H9 (cell line): ENCODE measurements at regions not wholly inside any gene's neighbourhood (a gene's known extent, or its start where the extent isn't known, plus 50 kb on each side); places are given as distances from the start of the nearest gene placed in this dataset.

Experiments
- DNase-seq: peaks from one replicate; pipeline ENCODE4 v3.0.0-alpha.2; 2017
- H2AFZ ChIP-seq: one replicate; pipeline ENCODE4 v1.6.1; 2013; ENCODE audit warnings: mild to moderate bottlenecking, low read length, control low read depth, moderate library complexity
- H2AK5ac ChIP-seq: 2 replicates; pipeline ENCODE4 v1.6.1; 2013; ENCODE audit warnings: low read length, control low read depth, mixed read lengths; ENCODE audit not compliant: insufficient read length
- H2BK120ac ChIP-seq: one replicate; pipeline ENCODE4 v1.6.1; 2013; ENCODE audit warnings: low read depth, mild to moderate bottlenecking, low read length, control low read depth, inconsistent platforms; ENCODE audit not compliant: poor library complexity, severe bottlenecking
- H2BK12ac ChIP-seq: 2 replicates; pipeline ENCODE4 v1.6.1; 2013; ENCODE audit warnings: low read length, control low read depth, mixed read lengths, low read depth; ENCODE audit not compliant: insufficient read length
- H2BK15ac ChIP-seq: 2 replicates; pipeline ENCODE4 v1.6.1; 2013; ENCODE audit warnings: low read depth, low read length, control low read depth
- H2BK20ac ChIP-seq: one replicate; pipeline ENCODE4 v1.6.1; 2013; ENCODE audit warnings: low read depth, mild to moderate bottlenecking, low read length, control low read depth, inconsistent platforms; ENCODE audit not compliant: poor library complexity, severe bottlenecking
- H2BK5ac ChIP-seq: 2 replicates; pipeline ENCODE4 v1.6.1; 2013; ENCODE audit warnings: low read length, control low read depth, mixed read lengths; ENCODE audit not compliant: insufficient read length
- H3K14ac ChIP-seq: 2 replicates; pipeline ENCODE4 v1.6.1; 2013; ENCODE audit warnings: low read length, control low read depth; ENCODE audit not compliant: insufficient read depth
- H3K18ac ChIP-seq: 2 replicates; pipeline ENCODE4 v1.6.1; 2013; ENCODE audit warnings: low read depth, mild to moderate bottlenecking, mixed read lengths, low read length, control low read depth; ENCODE audit not compliant: insufficient read length
- H3K23ac ChIP-seq: 2 replicates; pipeline ENCODE4 v1.6.1; 2013; ENCODE audit warnings: low read length, control low read depth, mixed read lengths, low read depth; ENCODE audit not compliant: insufficient read length
- H3K23me2 ChIP-seq: 2 replicates; pipeline ENCODE4 v1.6.1; 2013; ENCODE audit warnings: low read depth, mild to moderate bottlenecking, mixed read lengths, low read length, control low read depth; ENCODE audit not compliant: insufficient read length, poor library complexity, severe bottlenecking
- H3K27ac ChIP-seq: 2 replicates; pipeline ENCODE4 v1.5.1; 2013; ENCODE audit warnings: low read length, control low read depth, mixed read lengths, low read depth; ENCODE audit not compliant: insufficient read length
- H3K27me3 ChIP-seq: 2 replicates; pipeline ENCODE4 v1.6.1; 2013; ENCODE audit warnings: low read length, control low read depth, inconsistent platforms; ENCODE audit not compliant: insufficient read depth
- H3K4ac ChIP-seq: 2 replicates; pipeline ENCODE4 v1.6.1; 2013; ENCODE audit warnings: low read depth, mild to moderate bottlenecking, control low read depth, inconsistent platforms, low read length, moderate library complexity
- H3K4me1 ChIP-seq: 2 replicates; pipeline ENCODE4 v1.6.1; 2013; ENCODE audit warnings: low read length, control low read depth, inconsistent platforms; ENCODE audit not compliant: insufficient read depth
- H3K4me2 ChIP-seq: 2 replicates; pipeline ENCODE4 v1.6.1; 2013; ENCODE audit warnings: low read length, control low read depth, mixed read lengths; ENCODE audit not compliant: insufficient read length, insufficient read depth
- H3K56ac ChIP-seq: 2 replicates; pipeline ENCODE4 v1.6.1; 2013; ENCODE audit warnings: low read depth, mild to moderate bottlenecking, mixed read lengths, low read length, control low read depth; ENCODE audit not compliant: insufficient read length
- H3K79me1 ChIP-seq: 2 replicates; pipeline ENCODE4 v1.6.1; 2013; ENCODE audit warnings: low read depth, mild to moderate bottlenecking, moderate library complexity, low read length, control low read depth, inconsistent platforms; ENCODE audit not compliant: insufficient read depth, poor library complexity, severe bottlenecking
- H3K79me2 ChIP-seq: 2 replicates; pipeline ENCODE4 v1.6.1; 2013; ENCODE audit warnings: low read length, control low read depth, inconsistent platforms; ENCODE audit not compliant: insufficient read depth
- H3K9ac ChIP-seq: 2 replicates; pipeline ENCODE4 v1.6.1; 2013; ENCODE audit warnings: low read length, control low read depth, mixed read lengths; ENCODE audit not compliant: insufficient read length; ENCODE audit errors: extremely low read depth
- H3K9me3 ChIP-seq: one replicate; pipeline ENCODE4 v1.6.1; 2013; ENCODE audit warnings: low read depth, low read length, inconsistent platforms; ENCODE audit not compliant: control insufficient read depth
- H3T11ph ChIP-seq: one replicate; pipeline ENCODE4 v1.6.1; 2013; ENCODE audit warnings: mild to moderate bottlenecking, low read length, control low read depth, inconsistent platforms
- H4K20me1 ChIP-seq: one replicate; pipeline ENCODE4 v1.6.1; 2013; ENCODE audit not compliant: control insufficient read depth, insufficient read length, insufficient read depth
- H4K5ac ChIP-seq: 2 replicates; pipeline ENCODE4 v1.6.1; 2013; ENCODE audit warnings: low read depth, mild to moderate bottlenecking, mixed read lengths, low read length, control low read depth; ENCODE audit not compliant: insufficient read length
- H4K8ac ChIP-seq: replicated peaks from 2 replicates; pipeline ENCODE4 v1.6.1; 2013; ENCODE audit warnings: low read length, control low read depth, mixed read lengths, low read depth; ENCODE audit not compliant: insufficient read length
- H4K91ac ChIP-seq: 2 replicates; pipeline ENCODE4 v1.6.1; 2013; ENCODE audit warnings: low read depth, mild to moderate bottlenecking, moderate library complexity, mixed read lengths, low read length, control low read depth; ENCODE audit not compliant: insufficient read length
- H3K27ac Mint-ChIP-seq, 3 experiments: 2 replicates in 2 of 3; 3 replicates in 1 of 3; pipeline ENCODE4 v1.8.0; 2020 to 2021; ENCODE audit warnings: mixed read lengths in 3 of 3, mild to moderate bottlenecking in 1 of 3, moderate library complexity in 1 of 3
- H3K27me3 Mint-ChIP-seq: 2 replicates; pipeline ENCODE4 v1.8.0; 2021; ENCODE audit warnings: low read depth, mild to moderate bottlenecking, moderate library complexity, mixed read lengths
- H3K36me3 Mint-ChIP-seq, 3 experiments: 2 replicates in 2 of 3; 3 replicates in 1 of 3; pipeline ENCODE4 v1.8.0; 2020 to 2021; ENCODE audit warnings: low read depth in 3 of 3, mixed read lengths in 3 of 3; ENCODE audit not compliant: insufficient read depth in 1 of 3
- H3K4me1 Mint-ChIP-seq, 2 experiments: 2 replicates each; pipeline ENCODE4 v1.8.0; 2020; ENCODE audit warnings: mixed read lengths in 2 of 2
- H3K4me3 Mint-ChIP-seq, 2 experiments: 2 replicates in 1 of 2; 3 replicates in 1 of 2; pipeline ENCODE4 v1.8.0; 2020 to 2021; ENCODE audit warnings: mild to moderate bottlenecking in 2 of 2, mixed read lengths in 2 of 2, moderate library complexity in 1 of 2
- H3K9me3 Mint-ChIP-seq, 2 experiments: 2 replicates in 1 of 2; 3 replicates in 1 of 2; pipeline ENCODE4 v1.8.0; 2020; ENCODE audit warnings: mild to moderate bottlenecking in 2 of 2, mixed read lengths in 2 of 2, moderate library complexity in 1 of 2
- TF ChIP-seq, protein P1 (sequence below): fragments of 200-600 bp; sonication (generic); conservative IDR thresholded peaks from 3 replicates; pipeline ENCODE4 v1.8.0; 2021; ENCODE audit warnings: antibody characterized with exemption, mild to moderate bottlenecking

DNA sequence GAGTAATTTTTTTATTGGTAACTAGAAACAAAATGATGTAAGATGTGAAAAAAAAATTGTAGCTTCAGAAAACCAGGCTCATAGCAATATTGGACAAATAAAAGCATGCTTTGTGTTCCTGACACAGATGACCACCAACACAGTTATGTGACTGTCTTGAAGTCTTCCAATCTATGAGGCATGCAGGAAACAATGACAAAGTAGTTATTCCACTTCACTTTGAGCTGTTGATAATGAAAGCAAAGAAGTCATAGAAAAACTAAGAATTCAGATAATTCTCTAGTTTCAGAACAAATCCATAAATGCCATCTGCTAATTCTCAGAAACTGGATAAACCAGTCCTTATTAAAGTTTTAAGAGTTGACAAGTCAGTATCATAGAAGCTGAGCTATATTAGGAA, 378.4 kb upstream of the SEMA3D start:
- H3K27ac Mint-ChIP-seq: no peak overlapping the region
- H3K4me1 ChIP-seq: no peaks in the 10 kb centered on the region
- no peak overlapping the region for H3K9ac ChIP-seq
- no peak overlapping the region for H4K91ac ChIP-seq
- H3K23me2 ChIP-seq: no peaks in the 10 kb centered on the region
- no peak overlapping the region for H3K4me2 ChIP-seq
- H2AK5ac ChIP-seq: no peak overlapping the region
- H2BK20ac ChIP-seq: no peak overlapping the region
- H3K14ac ChIP-seq: no peak overlapping the region
- no peak overlapping the region for H3K56ac ChIP-seq
- no peak overlapping the region for H3T11ph ChIP-seq
- no peaks in the 10 kb centered on the region for H3K79me1 ChIP-seq
- no peak overlapping the region for H3K23ac ChIP-seq
- H3K27ac ChIP-seq: no peak overlapping the region
- no peak overlapping the region for H2BK12ac ChIP-seq
- no peak overlapping the region for H2BK120ac ChIP-seq
- H2BK15ac ChIP-seq: no peak overlapping the region
- no peak overlapping the region for H2AFZ ChIP-seq
- no peak for DNase-seq
- H3K4ac ChIP-seq: no peak overlapping the region
- H4K8ac ChIP-seq: no peak overlapping the region
- H3K4me1 Mint-ChIP-seq: no peaks in the 10 kb centered on the region
- H3K27me3 ChIP-seq: no peaks in the 10 kb centered on the region
- no peak overlapping the region for H3K18ac ChIP-seq
- no peaks in the 10 kb centered on the region; a peak in 1 of 5 replicates for H3K9me3 Mint-ChIP-seq
- H3K9me3 ChIP-seq: no peaks in the 10 kb centered on the region
- H3K27me3 Mint-ChIP-seq: no peaks in the 10 kb centered on the region
- no peak overlapping the region for H3K4me3 Mint-ChIP-seq
- H4K5ac ChIP-seq: no peak overlapping the region
- TF ChIP-seq, protein P1, sequence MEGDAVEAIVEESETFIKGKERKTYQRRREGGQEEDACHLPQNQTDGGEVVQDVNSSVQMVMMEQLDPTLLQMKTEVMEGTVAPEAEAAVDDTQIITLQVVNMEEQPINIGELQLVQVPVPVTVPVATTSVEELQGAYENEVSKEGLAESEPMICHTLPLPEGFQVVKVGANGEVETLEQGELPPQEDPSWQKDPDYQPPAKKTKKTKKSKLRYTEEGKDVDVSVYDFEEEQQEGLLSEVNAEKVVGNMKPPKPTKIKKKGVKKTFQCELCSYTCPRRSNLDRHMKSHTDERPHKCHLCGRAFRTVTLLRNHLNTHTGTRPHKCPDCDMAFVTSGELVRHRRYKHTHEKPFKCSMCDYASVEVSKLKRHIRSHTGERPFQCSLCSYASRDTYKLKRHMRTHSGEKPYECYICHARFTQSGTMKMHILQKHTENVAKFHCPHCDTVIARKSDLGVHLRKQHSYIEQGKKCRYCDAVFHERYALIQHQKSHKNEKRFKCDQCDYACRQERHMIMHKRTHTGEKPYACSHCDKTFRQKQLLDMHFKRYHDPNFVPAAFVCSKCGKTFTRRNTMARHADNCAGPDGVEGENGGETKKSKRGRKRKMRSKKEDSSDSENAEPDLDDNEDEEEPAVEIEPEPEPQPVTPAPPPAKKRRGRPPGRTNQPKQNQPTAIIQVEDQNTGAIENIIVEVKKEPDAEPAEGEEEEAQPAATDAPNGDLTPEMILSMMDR: no peak
- no peaks in the 10 kb centered on the region for H3K79me2 ChIP-seq
- no peak overlapping the region for H2BK5ac ChIP-seq
- no peaks in the 10 kb centered on the region for H3K36me3 Mint-ChIP-seq
- no peaks in the 10 kb centered on the region for H4K20me1 ChIP-seq
